Esophagus squamous epithelium (tissue), 4 donors: ENCODE measurements at regions not wholly inside any gene's neighbourhood (a gene's known extent, or its start where the extent isn't known, plus 50 kb on each side); places are given as distances from the start of the nearest gene placed in this dataset.

Experiments
- POLR2A ChIP-seq, 4 donors: fragments of 450-650 bp; IDR thresholded peaks; one replicate each; pipeline ENCODE4 v1.6.1; 2017; ENCODE audit warnings: antibody characterized with exemption in 4 of 4, mild to moderate bottlenecking in 4 of 4, moderate library complexity in 3 of 4
- TF ChIP-seq, protein P1 (sequence below), 6 experiments: fragments of 450-650 bp in 4 of 6; fragments of 200-600 bp in 2 of 6; sonication (generic) in 2 of 6; IDR thresholded peaks; one replicate each; pipeline ENCODE4 v1.5.1; 2016 to 2019; ENCODE audit warnings: antibody characterized with exemption in 6 of 6, mild to moderate bottlenecking in 4 of 6, moderate library complexity in 4 of 6

DNA sequence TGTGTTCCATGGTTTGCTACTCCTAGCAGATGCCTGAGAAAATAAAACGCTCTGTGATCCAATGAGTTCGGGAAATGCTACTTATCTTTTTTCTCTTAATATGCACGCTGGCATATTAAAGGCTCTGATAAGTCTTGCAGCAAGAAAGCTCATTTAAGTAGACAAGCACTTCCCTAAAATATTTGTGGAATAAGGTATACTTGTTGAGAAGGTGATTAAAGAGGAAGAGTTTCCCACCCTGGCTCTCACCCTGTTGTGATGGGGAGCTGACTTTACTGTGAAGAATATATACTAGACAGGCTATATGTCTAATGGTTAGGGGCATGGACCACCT is 279.4 kb downstream of the RPS24 start:
- TF ChIP-seq, protein P1, sequence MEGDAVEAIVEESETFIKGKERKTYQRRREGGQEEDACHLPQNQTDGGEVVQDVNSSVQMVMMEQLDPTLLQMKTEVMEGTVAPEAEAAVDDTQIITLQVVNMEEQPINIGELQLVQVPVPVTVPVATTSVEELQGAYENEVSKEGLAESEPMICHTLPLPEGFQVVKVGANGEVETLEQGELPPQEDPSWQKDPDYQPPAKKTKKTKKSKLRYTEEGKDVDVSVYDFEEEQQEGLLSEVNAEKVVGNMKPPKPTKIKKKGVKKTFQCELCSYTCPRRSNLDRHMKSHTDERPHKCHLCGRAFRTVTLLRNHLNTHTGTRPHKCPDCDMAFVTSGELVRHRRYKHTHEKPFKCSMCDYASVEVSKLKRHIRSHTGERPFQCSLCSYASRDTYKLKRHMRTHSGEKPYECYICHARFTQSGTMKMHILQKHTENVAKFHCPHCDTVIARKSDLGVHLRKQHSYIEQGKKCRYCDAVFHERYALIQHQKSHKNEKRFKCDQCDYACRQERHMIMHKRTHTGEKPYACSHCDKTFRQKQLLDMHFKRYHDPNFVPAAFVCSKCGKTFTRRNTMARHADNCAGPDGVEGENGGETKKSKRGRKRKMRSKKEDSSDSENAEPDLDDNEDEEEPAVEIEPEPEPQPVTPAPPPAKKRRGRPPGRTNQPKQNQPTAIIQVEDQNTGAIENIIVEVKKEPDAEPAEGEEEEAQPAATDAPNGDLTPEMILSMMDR (IDR thresholded peaks at IDR 0.05): no peak
- no peak for TF ChIP-seq POLR2A (IDR thresholded peaks at IDR 0.05)
